Suppressor macrophage treated with lipopolysaccharide for 1 hour (primary cell): ENCODE measurements at regions not wholly inside any gene's neighbourhood (a gene's known extent, or its start where the extent isn't known, plus 50 kb on each side); places are given as distances from the start of the nearest gene placed in this dataset.

Experiments
- DNase-seq, 3 donors: peaks; one replicate each; pipeline ENCODE4 v3.0.0-alpha.2; 2020 to 2022

- DNase-seq, result peak; percentile 25 to 41 (median 33)
Observed at GRCh38 chr2:234146087-234146826, 95.8 kb downstream of the SPP2 start.

- DNase-seq, result no peak
Observed at GRCh38 chr2:234145511-234145910, 95.0 kb downstream of the SPP2 start.

DNA sequence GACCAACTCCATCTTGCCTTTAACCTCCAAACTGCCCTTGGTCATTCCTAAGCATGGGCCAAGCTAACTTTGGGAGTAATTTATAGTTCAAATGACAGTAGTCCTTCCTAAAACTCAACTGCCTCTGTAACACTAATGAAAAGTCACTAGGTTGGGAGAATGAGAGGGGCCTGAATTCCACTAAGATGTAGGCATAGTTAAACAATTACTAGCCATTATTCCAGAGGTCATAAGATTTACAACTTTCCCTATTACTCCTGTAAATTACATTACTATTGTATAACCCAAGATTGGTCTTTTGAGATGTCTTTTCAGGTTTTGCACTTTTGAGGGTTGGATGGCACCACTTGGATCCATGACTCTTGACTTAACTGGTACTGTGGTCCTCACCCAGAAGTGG is 94.6 kb downstream of the SPP2 start:
- no peak for DNase-seq

- no peak for DNase-seq
Observed at GRCh38 chr2:234143896-234144295, 93.4 kb downstream of the SPP2 start.

DNA sequence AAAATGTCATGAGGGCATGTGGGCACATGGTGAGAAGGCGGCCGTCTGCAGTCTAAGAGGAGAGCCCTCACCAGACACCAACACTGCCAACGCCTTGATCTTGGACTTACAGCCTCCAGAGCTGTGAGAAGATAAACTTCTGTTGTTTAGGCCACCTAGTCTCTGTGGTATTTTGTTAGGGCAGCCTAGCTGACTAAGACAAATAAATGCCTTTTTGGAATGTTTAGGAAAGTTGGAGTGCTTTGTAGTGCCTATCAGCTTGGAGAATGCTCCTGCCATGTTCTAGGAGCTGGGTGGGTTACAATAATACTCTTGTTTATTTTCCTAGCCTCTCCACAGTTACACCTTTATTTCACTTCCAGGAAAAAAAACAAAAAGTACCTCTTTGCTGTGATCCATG is 92.0 kb downstream of the SPP2 start:
- DNase-seq, result no peak

DNA sequence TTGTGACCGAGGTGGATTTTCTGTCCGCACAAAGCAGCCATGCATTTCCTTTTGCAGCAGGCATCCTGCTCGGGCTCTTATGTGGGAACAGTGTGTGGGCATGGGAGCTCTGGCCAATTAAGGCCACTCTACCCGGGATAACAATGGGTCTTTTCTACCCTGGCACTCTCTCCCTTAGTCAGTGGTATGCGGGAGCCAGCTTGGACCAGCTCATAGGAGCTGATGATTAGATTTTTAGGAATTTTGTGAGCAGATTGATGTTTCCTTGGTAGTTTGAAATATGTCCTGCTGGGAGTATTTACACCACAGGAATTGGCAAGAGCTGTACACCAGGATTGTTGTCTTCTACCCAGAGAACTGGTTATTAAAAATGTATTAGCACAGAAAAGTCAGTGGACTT is 89.3 kb downstream of the SPP2 start:
- DNase-seq, result no peak

DNA sequence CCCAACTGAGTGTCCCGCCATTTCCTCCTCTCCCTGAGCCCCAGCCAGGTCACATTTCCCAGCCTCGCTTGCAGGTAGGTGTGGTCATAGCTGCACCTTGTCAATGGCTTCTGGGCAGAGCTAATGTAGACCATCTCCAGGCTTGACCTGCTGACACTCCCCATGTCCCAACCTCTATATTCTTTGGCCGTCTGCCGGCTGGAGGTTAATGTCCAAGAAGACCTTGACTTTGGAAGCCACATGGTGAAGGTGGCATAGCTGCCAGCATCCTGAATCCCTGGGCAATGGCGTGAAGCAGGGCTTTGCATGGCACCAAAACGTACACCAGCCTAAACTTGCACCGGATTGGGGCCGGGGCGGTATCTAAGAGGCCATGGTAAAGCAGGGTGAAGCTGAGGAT is 88.3 kb downstream of the SPP2 start:
- DNase-seq, result no peak

DNA sequence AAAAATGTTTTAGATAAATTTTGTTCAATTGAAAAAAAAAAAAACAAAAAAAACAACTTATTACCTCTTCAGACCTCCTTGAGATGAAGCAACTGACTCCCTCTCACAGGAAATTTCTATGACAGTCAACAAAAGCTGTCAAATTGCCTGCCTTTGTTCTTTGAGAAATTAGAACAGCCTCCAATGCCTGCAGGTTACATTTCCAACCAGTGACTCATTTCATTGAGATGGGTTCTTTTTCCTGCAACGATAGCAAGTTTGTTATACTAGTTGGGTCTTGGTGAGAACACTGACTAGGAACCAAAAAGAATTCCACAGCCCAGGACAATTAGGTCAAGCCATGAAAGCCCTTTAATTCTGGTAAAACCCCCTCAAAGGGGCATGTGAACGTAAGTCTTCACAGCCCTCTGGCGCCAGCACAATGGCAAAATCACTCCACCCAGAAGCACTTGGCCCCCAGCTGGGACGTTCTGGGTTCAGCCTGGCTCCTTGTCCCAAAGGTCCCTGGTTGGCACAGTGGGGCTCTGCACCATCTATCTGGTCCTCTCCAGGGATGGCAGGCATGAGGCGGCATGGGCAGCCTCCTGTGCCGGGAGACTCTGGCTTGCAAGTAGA is 87.0 kb downstream of the SPP2 start:
- no peak for DNase-seq

GRCh38 chr2:234136461-234136860 is 86.0 kb downstream of the SPP2 start:
- no peak for DNase-seq

- DNase-seq, result peak; percentile 69 to 76 (median 71)
Observed at GRCh38 chr2:234135750-234136221, 85.3 kb downstream of the SPP2 start.

DNA sequence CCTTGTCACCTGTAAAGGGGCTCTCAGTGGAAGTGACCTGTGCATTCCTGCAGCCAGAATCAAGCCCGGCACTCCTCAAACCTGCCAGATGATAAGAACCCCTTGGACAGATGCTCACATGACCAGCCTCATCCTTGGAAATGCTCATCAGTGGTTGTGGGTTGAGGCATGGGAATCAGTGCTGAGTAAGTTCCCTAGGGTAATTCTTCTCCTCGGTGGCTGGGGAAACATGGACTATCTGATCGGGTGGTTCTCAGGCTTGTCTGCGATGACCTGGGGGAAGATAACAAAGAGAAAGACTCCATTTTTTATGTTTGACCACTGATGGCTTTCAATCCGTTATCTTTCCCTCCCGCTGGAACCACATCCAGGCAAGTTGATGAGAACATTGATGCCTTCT is 84.0 kb downstream of the SPP2 start:
- DNase-seq, result no peak

DNA sequence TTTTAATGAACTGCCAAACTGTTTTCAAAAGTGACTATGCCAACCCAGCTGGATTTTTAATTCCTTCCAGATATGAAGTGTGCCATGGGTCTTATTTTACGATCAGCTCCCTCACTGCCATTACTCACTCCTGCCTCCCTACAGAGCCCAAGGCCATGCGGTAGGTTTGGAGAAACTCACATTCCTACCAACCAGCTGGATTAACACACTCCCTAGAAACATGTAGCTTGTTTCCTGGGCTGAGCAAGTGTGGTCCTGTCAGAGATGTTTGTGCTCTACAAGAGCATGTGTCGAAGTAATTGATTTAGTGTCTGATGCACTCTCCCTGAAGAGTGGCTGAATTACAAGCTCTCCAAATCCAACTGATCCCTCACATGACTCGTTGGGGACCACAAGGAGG is 82.5 kb downstream of the SPP2 start:
- DNase-seq, result no peak

DNA sequence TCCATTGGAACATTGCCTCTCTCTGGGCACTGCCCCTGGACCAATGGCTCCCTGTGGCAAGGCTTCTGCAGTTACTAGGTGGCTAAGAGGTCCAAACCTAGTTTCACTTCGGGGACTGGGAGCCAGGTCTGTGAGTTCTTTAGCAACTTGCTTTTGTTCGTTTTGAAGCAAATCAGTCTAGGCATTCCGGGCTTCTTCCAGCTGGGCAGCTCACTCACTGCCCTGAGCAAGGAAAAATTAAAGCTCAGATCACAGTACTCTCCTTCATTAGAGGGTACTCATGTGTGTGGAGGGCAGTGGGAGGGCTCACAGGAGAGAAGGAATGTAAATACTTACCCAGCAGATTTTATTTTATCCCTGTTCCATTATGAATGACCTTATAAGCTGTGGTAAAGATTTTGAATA is 80.3 kb downstream of the SPP2 start:
- DNase-seq, result no peak

DNA sequence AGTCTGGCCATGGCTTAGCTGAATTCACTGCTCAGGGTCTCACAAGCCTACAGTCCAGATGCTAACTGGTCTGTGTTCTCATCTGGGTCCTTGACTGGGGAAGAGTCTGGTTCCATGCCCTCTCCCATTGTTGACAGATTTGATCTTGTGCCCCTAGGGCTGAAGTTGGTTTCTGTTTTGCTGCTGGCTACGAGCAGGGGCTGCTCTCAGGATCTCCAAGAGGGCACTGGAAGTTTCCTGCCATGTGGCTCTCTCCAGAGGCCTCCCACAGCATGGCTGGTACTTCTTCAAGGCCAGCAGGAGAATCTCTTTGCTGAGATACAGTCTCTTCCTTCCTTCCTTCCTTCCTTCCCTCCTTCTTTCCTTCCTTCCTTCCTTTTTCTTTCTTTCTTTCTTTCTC is 78.1 kb downstream of the SPP2 start:
- no peak for DNase-seq
